ENCODE measurements at regions not wholly inside any gene's neighbourhood (a gene's known extent, or its start where the extent isn't known, plus 50 kb on each side); places are given as distances from the start of the nearest gene placed in this dataset.

GRCh38 chr3:70753572-70753971 lies 441.1 kb upstream of the MDFIC2 start:
- no peak for DNase-seq (ENCODE audit: low read depth)

GRCh38 chr3:70752051-70752450 lies 439.6 kb upstream of the MDFIC2 start:
- no peak for DNase-seq (ENCODE audit: low read depth)
- in situ Hi-C loops (cut with HindIII; ENCODE audit: low pct_unique_long_range_greater_than_20kb, low sequenced_read_pairs) = no loop called here

More at GRCh38 chr3:70753572-70753971, 441.1 kb upstream of the MDFIC2 start:
- in situ Hi-C loops (cut with HindIII; ENCODE audit: low pct_unique_long_range_greater_than_20kb, low sequenced_read_pairs) = no loop called here

- DNase-seq (ENCODE audit: low read depth) = no peak
- in situ Hi-C loops (cut with HindIII; ENCODE audit: low pct_unique_long_range_greater_than_20kb, low sequenced_read_pairs) = no loop called here
Measured at GRCh38 chr3:70749122-70749521, 436.7 kb upstream of the MDFIC2 start.

GRCh38 chr3:70748593-70748992 lies 436.2 kb upstream of the MDFIC2 start:
- DNase-seq (ENCODE audit: low read depth) = no peak
- in situ Hi-C loops (cut with HindIII; ENCODE audit: low pct_unique_long_range_greater_than_20kb, low sequenced_read_pairs) = no loop called here

GRCh38 chr3:70747847-70748246 lies 435.4 kb upstream of the MDFIC2 start:
- no peak for DNase-seq (ENCODE audit: low read depth)
- in situ Hi-C loops (cut with HindIII; ENCODE audit: low pct_unique_long_range_greater_than_20kb, low sequenced_read_pairs) = no loop called here

GRCh38 chr3:70744536-70744935 lies 432.1 kb upstream of the MDFIC2 start:
- in situ Hi-C loops (cut with HindIII; ENCODE audit: low pct_unique_long_range_greater_than_20kb, low sequenced_read_pairs) = no loop called here
- DNase-seq (ENCODE audit: low read depth) = no peak

- in situ Hi-C loops (cut with HindIII; ENCODE audit: low pct_unique_long_range_greater_than_20kb, low sequenced_read_pairs) = no loop called here
- DNase-seq (ENCODE audit: low read depth) = no peak
Measured at GRCh38 chr3:70743754-70744153, 431.3 kb upstream of the MDFIC2 start.

GRCh38 chr3:70742081-70742480 lies 429.6 kb upstream of the MDFIC2 start:
- DNase-seq (ENCODE audit: low read depth) = no peak
- in situ Hi-C loops (cut with HindIII; ENCODE audit: low pct_unique_long_range_greater_than_20kb, low sequenced_read_pairs) = no loop called here

- DNase-seq (ENCODE audit: low read depth) = no peak
- in situ Hi-C loops (cut with HindIII; ENCODE audit: low pct_unique_long_range_greater_than_20kb, low sequenced_read_pairs) = no loop called here
Measured at GRCh38 chr3:70740872-70741271, 428.4 kb upstream of the MDFIC2 start.

GRCh38 chr3:70740071-70740470 lies 427.6 kb upstream of the MDFIC2 start:
- in situ Hi-C loops (cut with HindIII; ENCODE audit: low pct_unique_long_range_greater_than_20kb, low sequenced_read_pairs) = no loop called here
- no peak for DNase-seq (ENCODE audit: low read depth)

GRCh38 chr3:70738291-70738681 lies 425.8 kb upstream of the MDFIC2 start:
- in situ Hi-C loops (cut with HindIII; ENCODE audit: low pct_unique_long_range_greater_than_20kb, low sequenced_read_pairs) = no loop called here

GRCh38 chr3:70737666-70738290 lies 425.3 kb upstream of the MDFIC2 start:
- DNase-seq (ENCODE audit: low read depth) = no peak
- in situ Hi-C loops (cut with HindIII; ENCODE audit: low pct_unique_long_range_greater_than_20kb, low sequenced_read_pairs) = no loop called here

More at GRCh38 chr3:70738291-70738681, 425.8 kb upstream of the MDFIC2 start:
- DNase-seq (ENCODE audit: low read depth) = no peak

- in situ Hi-C loops (cut with HindIII; ENCODE audit: low pct_unique_long_range_greater_than_20kb, low sequenced_read_pairs) = no loop called here
- DNase-seq (ENCODE audit: low read depth) = no peak
Measured at GRCh38 chr3:70736009-70736408, 423.6 kb upstream of the MDFIC2 start.

GRCh38 chr3:70734756-70735155 lies 422.3 kb upstream of the MDFIC2 start:
- in situ Hi-C loops (cut with HindIII; ENCODE audit: low pct_unique_long_range_greater_than_20kb, low sequenced_read_pairs) = no loop called here
- no peak for DNase-seq (ENCODE audit: low read depth)

- in situ Hi-C loops (cut with HindIII; ENCODE audit: low pct_unique_long_range_greater_than_20kb, low sequenced_read_pairs) = no loop called here
Measured at GRCh38 chr3:70731046-70731445, 418.6 kb upstream of the MDFIC2 start.

GRCh38 chr3:70729845-70730244 lies 417.4 kb upstream of the MDFIC2 start:
- no peak for DNase-seq (ENCODE audit: low read depth)
- in situ Hi-C loops (cut with HindIII; ENCODE audit: low pct_unique_long_range_greater_than_20kb, low sequenced_read_pairs) = no loop called here

More at GRCh38 chr3:70731046-70731445, 418.6 kb upstream of the MDFIC2 start:
- DNase-seq (ENCODE audit: low read depth) = no peak

- in situ Hi-C loops (cut with HindIII; ENCODE audit: low pct_unique_long_range_greater_than_20kb, low sequenced_read_pairs) = no loop called here
- DNase-seq (ENCODE audit: low read depth) = peak; percentile 22
Measured at GRCh38 chr3:70728311-70728710, 415.9 kb upstream of the MDFIC2 start.

- peak; percentile 90 for DNase-seq (ENCODE audit: low read depth)
- in situ Hi-C loops (cut with HindIII; ENCODE audit: low pct_unique_long_range_greater_than_20kb, low sequenced_read_pairs) = no loop called here
Measured at GRCh38 chr3:70726961-70727360, 414.5 kb upstream of the MDFIC2 start.

GRCh38 chr3:70726096-70726938 lies 413.9 kb upstream of the MDFIC2 start:
- DNase-seq (ENCODE audit: low read depth) = peak; percentile 95
- in situ Hi-C loops (cut with HindIII; ENCODE audit: low pct_unique_long_range_greater_than_20kb, low sequenced_read_pairs) = no loop called here

- no peak for DNase-seq (ENCODE audit: low read depth)
- in situ Hi-C loops (cut with HindIII; ENCODE audit: low pct_unique_long_range_greater_than_20kb, low sequenced_read_pairs) = no loop called here
Measured at GRCh38 chr3:70722018-70722417, 409.6 kb upstream of the MDFIC2 start.

All from Caki2 (cell line).